Lung (tissue), 11 donors: ENCODE measurements at regions not wholly inside any gene's neighbourhood (a gene's known extent, or its start where the extent isn't known, plus 50 kb on each side); places are given as distances from the start of the nearest gene placed in this dataset.

Experiments
- ATAC-seq: fragments of 200-7000 bp; cut with Tn5 transposase; one replicate; pipeline ENCODE4 v1.9.1; 2020; ENCODE audit warnings: moderate number of reproducible peaks; ENCODE audit not compliant: insufficient read depth, low FRiP score
- DNase-seq, 3 donors: peaks; one replicate each; pipeline ENCODE4 v3.0.0-alpha.2; 2013 to 2017
- H3K27ac ChIP-seq, 2 donors: one replicate each; pipeline ENCODE4 v1.5.1; 2013; ENCODE audit warnings: mild to moderate bottlenecking in 2 of 2, moderate library complexity in 2 of 2, control low read depth in 1 of 2, inconsistent platforms in 1 of 2, low read depth in 1 of 2, low read length in 1 of 2
- H3K27me3 ChIP-seq, 3 donors: one replicate each; pipeline ENCODE4 v1.5.1; 2013; ENCODE audit warnings: low read length in 2 of 3; ENCODE audit not compliant: control insufficient read depth in 3 of 3, insufficient read depth in 3 of 3
- H3K36me3 ChIP-seq, 4 donors: one replicate each; pipeline ENCODE4 v1.5.1; 2013; ENCODE audit warnings: low read length in 4 of 4, mild to moderate bottlenecking in 1 of 4, moderate library complexity in 1 of 4; ENCODE audit not compliant: control insufficient read depth in 4 of 4, insufficient read depth in 4 of 4
- H3K4me1 ChIP-seq, 5 donors: one replicate each; pipeline ENCODE4 v1.5.1; 2013; ENCODE audit warnings: low read length in 5 of 5, mild to moderate bottlenecking in 2 of 5, moderate library complexity in 1 of 5; ENCODE audit not compliant: control insufficient read depth in 5 of 5, insufficient read depth in 5 of 5
- H3K4me3 ChIP-seq: one replicate; pipeline ENCODE4 v1.5.1; 2013; ENCODE audit warnings: mild to moderate bottlenecking, control low read depth, moderate library complexity
- H3K9ac ChIP-seq, 2 donors: one replicate each; pipeline ENCODE4 v1.5.1; 2013; ENCODE audit warnings: low read length in 2 of 2, control low read depth in 1 of 2; ENCODE audit not compliant: insufficient read depth in 1 of 2
- H3K9me3 ChIP-seq, 4 donors: one replicate each; pipeline ENCODE4 v1.5.1; 2013; ENCODE audit warnings: low read length in 3 of 4, mild to moderate bottlenecking in 1 of 4, moderate library complexity in 1 of 4; ENCODE audit not compliant: control insufficient read depth in 4 of 4, insufficient read depth in 3 of 4
- CTCF ChIP-seq: IDR thresholded peaks from 2 replicates; pipeline ENCODE4 v1.5.1; 2012; ENCODE audit warnings: mild to moderate bottlenecking; ENCODE audit errors: control extremely low read depth, extremely low read depth
- WGBS, 2 donors: extraction: QIAGEN DNeasy Blood & Tissue Kit; methylation state at CpG; one replicate each; pipeline ENCODE4 v1.1.7; 2013; 5-methylcytosine and 5-hydroxymethylcytosine counted together
- donor health status: control.
- donor health status: control.
- donor health status: Bipolar disorder and iron deficiency.
- donor health status: healthy.
- donor health status: DM: yes; HTN: yes; CAD: no.

GRCh38 chr2:58812771-58813344 is 571.7 kb upstream of the FANCL start:
- Histone ChIP-seq H3K27me3 (no peaks in the 10 kb centered on the region), H3K9me3 (peaks cover 0 to 2% (median 0%) of the 10 kb centered on the region in 4 donors), H3K36me3 (no peaks in the 10 kb centered on the region), H3K4me3 (no peak overlapping the region), H3K9ac (no peak overlapping the region), H3K27ac (no peak overlapping the region), H3K4me1 (no peaks in the 10 kb centered on the region)
- ATAC-seq (no peak), DNase-seq (no peak)
- no peak for TF ChIP-seq CTCF
- 68 to 77% methylated on average over 4 of the region's 4 CpGs for WGBS, 2 donors

DNA sequence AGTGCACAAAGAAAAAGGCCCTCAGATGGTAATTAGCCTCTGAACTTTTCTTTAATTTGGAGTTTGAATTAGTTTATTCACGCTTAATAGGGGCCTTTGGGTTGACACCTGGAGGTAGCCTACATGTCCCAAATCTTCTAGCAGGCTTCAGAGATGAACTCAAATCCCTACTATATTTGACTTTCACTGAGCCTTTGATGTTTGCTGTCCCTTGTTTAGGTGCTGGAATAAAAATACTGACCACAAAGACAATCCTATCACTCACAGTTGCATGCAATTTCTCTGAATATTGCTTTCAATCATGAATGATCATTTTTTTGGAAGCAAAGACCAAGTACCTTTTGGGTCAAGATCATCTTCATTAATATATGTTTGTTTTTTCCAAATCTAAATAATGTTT is 564.0 kb upstream of the FANCL start:
- WGBS, 2 donors = 79 to 91% methylated on average over 1 of the region's 1 CpG
- Histone ChIP-seq H3K4me1 (no peaks in the 10 kb centered on the region), H3K4me3 (no peak overlapping the region), H3K27me3 (no peaks in the 10 kb centered on the region), H3K27ac (no peak overlapping the region), H3K9me3 (peaks cover 0 to 2% (median 0%) of the 10 kb centered on the region in 4 donors), H3K36me3 (no peaks in the 10 kb centered on the region), H3K9ac (no peak overlapping the region)
- TF ChIP-seq CTCF = no peak
- ATAC-seq = no peak
- DNase-seq = no peak

- peaks cover 0 to 2% (median 0%) of the 10 kb centered on the region in 4 donors for H3K9me3 ChIP-seq
- H3K4me3 ChIP-seq = no peak overlapping the region
- no peaks in the 10 kb centered on the region for H3K36me3 ChIP-seq
- no peak for DNase-seq
- no peak for TF ChIP-seq CTCF
- H3K4me1 ChIP-seq = no peaks in the 10 kb centered on the region
- H3K9ac ChIP-seq = no peak overlapping the region
- H3K27ac ChIP-seq = no peak overlapping the region
- no peak for ATAC-seq
- WGBS, 2 donors = 65 to 76% methylated on average over 2 of the region's 2 CpGs
- H3K27me3 ChIP-seq = no peaks in the 10 kb centered on the region
These were observed 562.1 kb upstream of the FANCL start for GRCh38 chr2:58803192-58803591.

- ATAC-seq = no peak
- no peak for DNase-seq
- H3K27ac ChIP-seq = no peak overlapping the region
- no peak for TF ChIP-seq CTCF
- no peak overlapping the region for H3K4me3 ChIP-seq
- H3K27me3 ChIP-seq = no peaks in the 10 kb centered on the region
- WGBS, 2 donors = 70 to 86% methylated on average over 4 of the region's 4 CpGs
- H3K9me3 ChIP-seq = peaks cover 0 to 2% (median 0%) of the 10 kb centered on the region in 4 donors
- H3K9ac ChIP-seq = no peak overlapping the region
- no peaks in the 10 kb centered on the region for H3K36me3 ChIP-seq
- H3K4me1 ChIP-seq = no peaks in the 10 kb centered on the region
These were observed 559.8 kb upstream of the FANCL start for GRCh38 chr2:58800881-58801280.
